SU-DHL-6 (cell line): ENCODE measurements at regions not wholly inside any gene's neighbourhood (a gene's known extent, or its start where the extent isn't known, plus 50 kb on each side); places are given as distances from the start of the nearest gene placed in this dataset.

Experiments
- CTCF ChIP-seq: fragments of 200-600 bp; sonication (generic); IDR thresholded peaks from one replicate; pipeline ENCODE4 v1.5.1; 2017; ENCODE audit warnings: antibody characterized with exemption, mild to moderate bottlenecking, low read length, moderate library complexity; ENCODE audit not compliant: insufficient read depth, poor library complexity, severe bottlenecking
- EZH2phosphoT487 ChIP-seq: fragments of 200-600 bp; sonication (generic), shearing (Covaris generic); conservative IDR thresholded peaks from 2 replicates; pipeline ENCODE4 v1.6.1; 2018; ENCODE audit warnings: mild to moderate bottlenecking, antibody characterized with exemption, low read length, moderate library complexity, mixed read lengths

GRCh38 chr13:99636306-99636705, 135.0 kb downstream of the TM9SF2 start:
- TF ChIP-seq CTCF (no peak), EZH2phosphoT487 (no peak)
